Fibroblast of pulmonary artery (primary cell): ENCODE measurements at regions not wholly inside any gene's neighbourhood (a gene's known extent, or its start where the extent isn't known, plus 50 kb on each side); places are given as distances from the start of the nearest gene placed in this dataset.
A peak's percentile ranks its signal among the peaks of the same experiment; 100 is the strongest.

Source experiments
- DNase-seq: peaks from one replicate; pipeline ENCODE4 v3.0.0-alpha.2; 2010; ENCODE audit warnings: low read depth
- H3K4me3 ChIP-seq: replicated peaks from 2 replicates; pipeline ENCODE4 v1.5.1; 2011; ENCODE audit warnings: low read depth, mild to moderate bottlenecking, control low read depth, low read length, moderate library complexity
- CTCF ChIP-seq: IDR thresholded peaks from 2 replicates; pipeline ENCODE4 v1.5.1; 2011; ENCODE audit warnings: mild to moderate bottlenecking, control low read depth, low read length, inconsistent platforms; ENCODE audit errors: missing control alignments

- no peak overlapping the region for H3K4me3 ChIP-seq
- no peak for DNase-seq
- TF ChIP-seq CTCF: no peak
These were observed 622.7 kb downstream of the RAB28 start for GRCh38 chr4:12861422-12861821.

GRCh38 chr4:12852338-12853307, 631.5 kb downstream of the RAB28 start:
- peak; percentile 61 for TF ChIP-seq CTCF
- peak; percentile 81 for DNase-seq
- no peak overlapping the region for H3K4me3 ChIP-seq

GRCh38 chr4:12846368-12846767, 637.8 kb downstream of the RAB28 start:
- no peak overlapping the region for H3K4me3 ChIP-seq
- no peak for TF ChIP-seq CTCF
- DNase-seq: no peak

- DNase-seq: no peak
- TF ChIP-seq CTCF: no peak
- no peak overlapping the region for H3K4me3 ChIP-seq
These were observed 640.0 kb downstream of the RAB28 start for GRCh38 chr4:12844141-12844540.

- no peak for DNase-seq
- TF ChIP-seq CTCF: no peak
- H3K4me3 ChIP-seq: no peak overlapping the region
These were observed 656.2 kb downstream of the RAB28 start for GRCh38 chr4:12827966-12828365.

- peak; percentile 13 for DNase-seq
- H3K4me3 ChIP-seq: no peak overlapping the region
- no peak for TF ChIP-seq CTCF
These were observed 692.6 kb downstream of the RAB28 start for GRCh38 chr4:12791536-12791935.

- no peak for TF ChIP-seq CTCF
- H3K4me3 ChIP-seq: no peak overlapping the region
These were observed 696.9 kb downstream of the RAB28 start for GRCh38 chr4:12787261-12787660.

More at GRCh38 chr4:12787261-12787660, 696.9 kb downstream of the RAB28 start:
- DNase-seq: no peak
